GM20000 (cell line): ENCODE measurements at regions not wholly inside any gene's neighbourhood (a gene's known extent, or its start where the extent isn't known, plus 50 kb on each side); places are given as distances from the start of the nearest gene placed in this dataset.
A peak's percentile ranks its signal among the peaks of the same experiment; 100 is the strongest.
"Not testable (repeated sequence)": the region's sequence is repeated elsewhere in the genome, so short reads cannot be mapped to it uniquely, and the experiment has no call there.

Source experiments
- DNase-seq: peaks from one replicate; pipeline ENCODE4 v3.0.0; 2012; ENCODE audit warnings: low spot score
- CTCF ChIP-seq: IDR thresholded peaks from 2 replicates; pipeline ENCODE4 v1.5.1; 2012; ENCODE audit warnings: mild to moderate bottlenecking, control low read depth; ENCODE audit errors: extremely low read depth, missing control alignments

- DNase-seq: no peak
- TF ChIP-seq CTCF: no peak
These were observed 166.7 kb upstream of the THBS1 start for GRCh38 chr15:39414201-39414600.

- no peak for TF ChIP-seq CTCF
- no peak for DNase-seq
These were observed 165.2 kb upstream of the THBS1 start for GRCh38 chr15:39415634-39416033.

GRCh38 chr15:39416258-39416657 is 164.6 kb upstream of the THBS1 start:
- no peak for DNase-seq
- TF ChIP-seq CTCF: no peak

- TF ChIP-seq CTCF: no peak
- DNase-seq: no peak
These were observed 163.3 kb upstream of the THBS1 start for GRCh38 chr15:39417366-39418134.

- DNase-seq: no peak
These were observed 161.2 kb upstream of the THBS1 start for GRCh38 chr15:39419651-39420050.

GRCh38 chr15:39420123-39420852 is 160.6 kb upstream of the THBS1 start:
- DNase-seq: not testable (repeated sequence)

More at GRCh38 chr15:39419651-39420050, 161.2 kb upstream of the THBS1 start:
- TF ChIP-seq CTCF: no peak

- DNase-seq: not testable (repeated sequence)
These were observed 160.1 kb upstream of the THBS1 start for GRCh38 chr15:39420853-39421192.

GRCh38 chr15:39426552-39427532 is 154.0 kb upstream of the THBS1 start:
- TF ChIP-seq CTCF: no peak

More at GRCh38 chr15:39426552-39427532, 154.0 kb upstream of the THBS1 start:
- peak; percentile 65 for DNase-seq
